ENCODE measurements at regions not wholly inside any gene's neighbourhood (a gene's known extent, or its start where the extent isn't known, plus 50 kb on each side); places are given as distances from the start of the nearest gene placed in this dataset.

GRCh38 chr2:12548906-12549305 lies 167.8 kb upstream of the TRIB2 start:
- TF ChIP-seq POLR2A (IDR thresholded peaks at IDR 0.05) (no peak), CTCF (IDR thresholded peaks at IDR 0.05) (no peak)
